Activated CD4-positive, alpha-beta T cell treated with anti-CD3 and anti-CD28 coated beads for 1 hour (primary cell): ENCODE measurements at regions not wholly inside any gene's neighbourhood (a gene's known extent, or its start where the extent isn't known, plus 50 kb on each side); places are given as distances from the start of the nearest gene placed in this dataset.

Experiments used
- DNase-seq: peaks from one replicate; pipeline ENCODE4 v3.0.0-alpha.2; 2020

- no peak for DNase-seq
These were observed 120.1 kb upstream of the HDAC4 start for GRCh38 chr2:239520811-239521517.

- DNase-seq: no peak
These were observed 119.2 kb upstream of the HDAC4 start for GRCh38 chr2:239519921-239520585.

GRCh38 chr2:239519089-239519920 is 118.5 kb upstream of the HDAC4 start:
- no peak for DNase-seq

- no peak for DNase-seq
These were observed 117.7 kb upstream of the HDAC4 start for GRCh38 chr2:239518286-239519088.

- no peak for DNase-seq
These were observed 116.9 kb upstream of the HDAC4 start for GRCh38 chr2:239517686-239518085.

GRCh38 chr2:239516954-239517305 is 116.1 kb upstream of the HDAC4 start:
- DNase-seq: no peak

- no peak for DNase-seq
These were observed 115.6 kb upstream of the HDAC4 start for GRCh38 chr2:239516286-239516953.

- DNase-seq: no peak
These were observed 114.1 kb upstream of the HDAC4 start for GRCh38 chr2:239514754-239515530.

GRCh38 chr2:239512054-239512453 is 111.2 kb upstream of the HDAC4 start:
- DNase-seq: no peak

- DNase-seq: no peak
These were observed 108.7 kb upstream of the HDAC4 start for GRCh38 chr2:239509373-239510143.

GRCh38 chr2:239508261-239508660 is 107.4 kb upstream of the HDAC4 start:
- no peak for DNase-seq

GRCh38 chr2:239507576-239508258 is 106.9 kb upstream of the HDAC4 start:
- no peak for DNase-seq

GRCh38 chr2:239506961-239507360 is 106.1 kb upstream of the HDAC4 start:
- no peak for DNase-seq

GRCh38 chr2:239506101-239506857 is 105.5 kb upstream of the HDAC4 start:
- no peak for DNase-seq

GRCh38 chr2:239504643-239505235 is 103.9 kb upstream of the HDAC4 start:
- DNase-seq: no peak

- no peak for DNase-seq
These were observed 101.8 kb upstream of the HDAC4 start for GRCh38 chr2:239502430-239503186.

- DNase-seq: no peak
These were observed 100.0 kb upstream of the HDAC4 start for GRCh38 chr2:239500574-239501550.
